OCI-LY3 (cell line): ENCODE measurements at regions not wholly inside any gene's neighbourhood (a gene's known extent, or its start where the extent isn't known, plus 50 kb on each side); places are given as distances from the start of the nearest gene placed in this dataset.
A peak's percentile ranks its signal among the peaks of the same experiment; 100 is the strongest.

Experiments
- H2AFZ ChIP-seq: fragments of 200-600, 300-600 bp; shearing (Covaris generic); 2 replicates; pipeline ENCODE4 v1.6.0; 2014; ENCODE audit warnings: antibody characterized with exemption, low read depth, low read length
- H3K27ac ChIP-seq: fragments of 200-600, 300-600 bp; sonication (generic); 2 replicates; pipeline ENCODE4 v1.5.1; 2014; ENCODE audit warnings: mild to moderate bottlenecking, low read length, moderate library complexity, mixed read lengths
- H3K27me3 ChIP-seq: fragments of 200-600, 300-600 bp; sonication (generic); 2 replicates; pipeline ENCODE4 v1.6.1; 2014; ENCODE audit warnings: low read depth, low read length, mixed read lengths
- H3K36me3 ChIP-seq: fragments of 200-600, 300-600 bp; sonication (generic); replicated peaks from 2 replicates; pipeline ENCODE3; 2014; ENCODE audit warnings: low read depth, low read length, mixed read lengths
- H3K4me1 ChIP-seq: fragments of 300-600, 200-600 bp; sonication (generic); 2 replicates; pipeline ENCODE4 v1.6.1; 2014; ENCODE audit warnings: low read length, mixed read lengths
- H3K4me2 ChIP-seq: fragments of 200-600, 300-600 bp; sonication (generic); 2 replicates; pipeline ENCODE4 v1.6.1; 2014; ENCODE audit warnings: low read length, mixed read lengths
- H3K4me3 ChIP-seq: fragments of 300-600, 200-600 bp; sonication (generic); 2 replicates; pipeline ENCODE4 v1.5.1; 2014; ENCODE audit warnings: antibody characterized with exemption, mild to moderate bottlenecking, low read length, moderate library complexity
- H3K79me2 ChIP-seq: fragments of 300-600, 200-600 bp; shearing (Covaris generic); 2 replicates; pipeline ENCODE4 v1.6.1; 2014; ENCODE audit warnings: mild to moderate bottlenecking, low read length, mixed read lengths
- H3K9ac ChIP-seq: fragments of 300-600, 200-600 bp; shearing (Covaris generic); 2 replicates; pipeline ENCODE4 v1.6.0; 2014; ENCODE audit warnings: mild to moderate bottlenecking, low read length, moderate library complexity
- H3K9me3 ChIP-seq: fragments of 200-600, 300-600 bp; shearing (Covaris generic); 2 replicates; pipeline ENCODE4 v1.6.1; 2014; ENCODE audit warnings: low read length, mixed read lengths; ENCODE audit not compliant: insufficient read depth
- H4K20me1 ChIP-seq: fragments of 200-600, 300-600 bp; sonication (generic); 2 replicates; pipeline ENCODE4 v1.6.1; 2016; ENCODE audit warnings: low read length, mixed read lengths; ENCODE audit not compliant: insufficient read depth
- CTCF ChIP-seq: fragments of 200-600, 300-600 bp; sonication (generic); IDR thresholded peaks from 2 replicates; pipeline ENCODE4 v1.5.1; 2014; ENCODE audit warnings: antibody characterized with exemption, low read length, low read depth
- EZH2phosphoT487 ChIP-seq: fragments of 200-600 bp; shearing (Covaris generic); IDR thresholded peaks from 2 replicates; pipeline ENCODE4 v1.6.1; 2018; ENCODE audit warnings: antibody characterized with exemption, mixed run types, low read depth

GRCh38 chr4:85147481-85148076, 181.1 kb upstream of the WDFY3 start:
- TF ChIP-seq CTCF, result peak; percentile 72
- TF ChIP-seq EZH2phosphoT487, result no peak
- Histone ChIP-seq H3K79me2 (no peaks in the 10 kb centered on the region), H3K9ac (no peak overlapping the region), H3K36me3 (no peaks in the 10 kb centered on the region), H3K4me2 (peak overlapping the region; percentile 65), H2AFZ (no peak overlapping the region; the same call in 1 of the 2 replicates), H3K27me3 (0 out of 2 replicates have a peak, but pooled peaks cover 3% of the 10 kb centered on the region), H3K9me3 (no peaks in the 10 kb centered on the region), H3K4me1 (peaks cover 23% of the 10 kb centered on the region), H3K4me3 (peak overlapping the region; percentile 41), H3K27ac (no peak overlapping the region), H4K20me1 (no peaks in the 10 kb centered on the region)

DNA sequence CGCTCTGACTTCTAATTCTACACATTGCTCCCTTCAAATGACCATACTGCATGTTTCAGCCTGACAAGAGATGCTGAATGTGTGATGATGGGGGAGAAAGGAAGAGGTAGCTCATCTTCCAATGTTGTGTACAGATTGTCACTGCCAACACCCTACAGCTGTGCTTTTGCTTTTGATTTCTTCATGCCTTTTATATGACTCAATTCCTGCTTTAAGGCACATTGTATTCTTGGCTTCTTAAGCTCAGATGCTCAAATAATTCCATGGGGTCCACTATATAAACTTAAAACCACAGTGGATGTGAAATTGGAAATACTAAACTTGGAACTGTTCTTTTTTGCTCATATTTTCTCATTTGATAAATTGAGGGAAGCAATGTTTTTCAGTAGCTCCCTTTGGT, 183.2 kb upstream of the WDFY3 start:
- no peak overlapping the region for H3K9ac ChIP-seq
- no peak overlapping the region for H3K4me2 ChIP-seq
- H3K27ac ChIP-seq, result no peak overlapping the region
- H4K20me1 ChIP-seq, result no peaks in the 10 kb centered on the region
- no peak overlapping the region for H3K4me3 ChIP-seq
- peaks cover 17% of the 10 kb centered on the region for H3K4me1 ChIP-seq
- TF ChIP-seq CTCF, result no peak
- TF ChIP-seq EZH2phosphoT487, result no peak
- H3K9me3 ChIP-seq, result no peaks in the 10 kb centered on the region
- no peaks in the 10 kb centered on the region for H3K79me2 ChIP-seq
- no peaks in the 10 kb centered on the region for H3K27me3 ChIP-seq
- no peaks in the 10 kb centered on the region for H3K36me3 ChIP-seq
- no peak overlapping the region for H2AFZ ChIP-seq

DNA sequence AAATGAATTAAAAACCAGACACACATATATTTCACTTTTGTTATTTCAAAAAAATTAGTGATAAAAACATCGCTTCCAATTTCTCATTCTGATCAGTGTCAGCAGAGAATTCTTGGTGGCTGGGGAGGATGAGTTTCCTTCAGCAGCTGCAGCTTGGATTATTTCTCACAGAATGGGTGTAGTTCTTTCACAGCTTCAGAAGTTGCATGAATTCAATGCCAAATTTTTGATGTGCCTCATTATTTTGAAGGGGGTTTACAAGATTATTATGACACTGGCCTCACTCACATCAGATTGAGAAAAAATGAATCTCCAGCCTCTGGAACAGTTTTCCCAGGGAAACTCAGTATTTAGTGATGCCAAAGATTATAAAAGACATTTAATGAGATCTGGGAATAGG, 184.9 kb upstream of the WDFY3 start:
- H3K4me1 ChIP-seq, result peaks cover 17% of the 10 kb centered on the region
- H3K79me2 ChIP-seq, result no peaks in the 10 kb centered on the region
- no peak overlapping the region for H3K4me3 ChIP-seq
- H4K20me1 ChIP-seq, result no peaks in the 10 kb centered on the region
- H3K36me3 ChIP-seq, result no peaks in the 10 kb centered on the region
- no peak overlapping the region for H3K9ac ChIP-seq
- H2AFZ ChIP-seq, result no peak overlapping the region
- H3K27ac ChIP-seq, result no peak overlapping the region
- TF ChIP-seq CTCF, result no peak
- no peak for TF ChIP-seq EZH2phosphoT487
- H3K4me2 ChIP-seq, result no peak overlapping the region
- no peaks in the 10 kb centered on the region for H3K9me3 ChIP-seq
- no peaks in the 10 kb centered on the region for H3K27me3 ChIP-seq

DNA sequence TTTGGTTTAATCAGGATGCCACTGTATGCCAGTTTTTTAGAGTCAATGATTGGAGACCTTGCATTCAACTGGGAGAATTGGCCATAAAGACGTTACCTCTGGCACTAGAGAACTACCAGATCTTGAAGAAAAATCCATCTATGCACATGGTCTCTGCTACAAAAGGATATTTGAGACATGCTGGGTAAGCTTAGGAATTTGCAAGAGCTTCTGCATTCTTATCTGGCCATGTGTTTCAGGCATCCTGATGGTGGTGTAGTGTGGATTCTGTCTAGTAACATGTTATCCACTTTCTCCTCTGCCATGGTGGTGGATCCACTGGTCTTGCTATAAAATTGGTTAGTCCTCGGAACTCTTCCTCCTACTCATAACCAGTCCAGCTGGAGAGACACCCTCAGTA, 185.3 kb upstream of the WDFY3 start:
- Histone ChIP-seq H3K4me1 (peaks cover 17% of the 10 kb centered on the region), H4K20me1 (no peaks in the 10 kb centered on the region), H3K79me2 (no peaks in the 10 kb centered on the region), H3K27me3 (no peaks in the 10 kb centered on the region), H3K9ac (no peak overlapping the region), H3K9me3 (no peaks in the 10 kb centered on the region), H3K27ac (no peak overlapping the region), H3K4me2 (no peak overlapping the region), H3K36me3 (no peaks in the 10 kb centered on the region), H3K4me3 (no peak overlapping the region), H2AFZ (no peak overlapping the region)
- TF ChIP-seq CTCF (no peak), EZH2phosphoT487 (no peak)
